ENCODE measurements at regions not wholly inside any gene's neighbourhood (a gene's known extent, or its start where the extent isn't known, plus 50 kb on each side); places are given as distances from the start of the nearest gene placed in this dataset.

- DNase-seq (ENCODE audit: low spot score), result no peak
These were observed 1500.0 kb downstream of the BRD1 start for GRCh38 chr22:48327721-48328120.

GRCh38 chr22:48323746-48324145 is 1503.9 kb downstream of the BRD1 start:
- no peak for DNase-seq (ENCODE audit: low spot score)

DNA sequence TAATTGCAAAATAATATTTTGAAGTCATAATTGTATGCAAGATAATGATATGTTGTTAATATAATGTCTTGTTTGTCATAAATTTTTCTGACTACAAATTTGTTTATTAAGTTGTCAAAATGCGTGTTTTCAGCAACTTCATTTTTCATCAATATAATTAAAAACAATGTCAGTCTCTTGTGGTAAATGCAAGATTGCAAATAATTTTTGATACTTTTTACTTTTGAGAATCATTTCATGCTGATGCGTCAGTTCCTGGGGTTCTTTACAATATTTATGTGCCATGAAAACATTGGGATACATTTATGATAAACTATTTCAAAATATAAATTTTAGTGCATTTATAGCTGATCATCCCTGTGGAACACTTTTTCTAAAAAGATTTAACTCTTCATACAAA is 1504.8 kb downstream of the BRD1 start:
- DNase-seq (ENCODE audit: low spot score), result no peak

DNA sequence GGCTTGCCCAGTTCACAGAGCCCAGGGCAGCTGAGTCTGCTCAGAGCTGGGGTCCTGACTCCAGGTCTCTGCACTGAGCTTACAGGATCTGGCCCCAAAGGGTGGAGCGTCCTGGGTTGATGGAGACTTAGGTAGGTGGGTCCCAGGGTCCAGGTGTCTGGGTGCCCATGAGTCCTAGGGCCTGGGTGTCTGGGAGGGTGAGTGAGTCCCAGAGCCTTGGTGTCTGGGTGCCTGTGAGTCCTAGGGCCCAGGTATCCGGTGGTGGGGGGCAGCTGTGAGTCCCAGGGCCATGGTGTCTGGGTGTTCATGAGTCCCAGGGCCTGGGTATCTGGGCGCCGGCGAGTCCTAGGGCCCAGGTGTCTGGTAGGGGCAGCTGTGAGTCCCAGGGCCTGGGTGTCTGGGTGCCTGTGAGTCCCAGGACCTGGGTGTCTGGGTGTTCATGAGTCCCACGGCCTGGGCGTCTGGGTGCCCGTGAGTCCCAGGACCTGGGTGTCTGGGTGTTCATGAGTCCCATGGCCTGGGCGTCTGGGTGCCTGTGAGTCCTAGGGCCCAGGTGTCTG is 1505.6 kb downstream of the BRD1 start:
- DNase-seq (ENCODE audit: low spot score), result no peak

DNA sequence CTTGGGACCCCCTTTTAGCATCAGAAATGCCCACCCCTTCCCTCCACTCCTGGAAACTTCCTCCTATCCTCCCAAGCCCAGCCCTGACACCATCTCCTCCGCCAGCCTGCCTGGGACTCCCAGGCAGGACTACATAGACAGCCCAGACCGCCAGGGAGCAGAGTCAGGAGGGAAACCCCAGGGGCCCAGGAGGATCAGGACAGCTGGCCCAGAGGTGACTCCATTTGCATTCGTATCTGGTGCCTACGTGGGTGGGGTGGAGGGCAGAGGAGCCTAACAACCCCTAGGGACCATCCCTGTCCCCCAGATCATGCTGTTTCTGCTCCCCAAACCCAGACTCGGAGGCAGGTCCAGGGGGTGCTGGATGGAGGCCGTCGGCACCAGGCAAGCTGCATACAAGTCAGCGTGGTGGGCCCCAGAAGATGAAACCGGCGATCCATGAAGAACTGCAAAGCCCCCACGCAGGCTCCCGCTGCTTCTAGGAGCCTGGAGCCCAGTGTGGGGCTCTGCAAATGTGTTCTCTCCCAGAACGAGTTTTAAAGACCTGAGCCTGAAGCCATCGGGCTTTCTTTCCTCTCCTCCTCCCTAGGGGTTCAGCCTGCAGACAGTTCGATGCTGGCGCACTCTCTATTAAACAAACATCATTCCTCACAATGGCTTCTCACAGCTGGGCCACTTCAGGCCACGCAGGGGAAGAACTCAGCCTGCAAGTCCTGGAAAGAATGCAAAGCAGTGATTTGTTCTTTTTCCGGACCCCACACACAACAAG is 1506.8 kb downstream of the BRD1 start:
- DNase-seq (ENCODE audit: low spot score), result no peak

GRCh38 chr22:48320048-48320682 is 1507.5 kb downstream of the BRD1 start:
- DNase-seq (ENCODE audit: low spot score), result no peak

- no peak for DNase-seq (ENCODE audit: low spot score)
These were observed 1508.2 kb downstream of the BRD1 start for GRCh38 chr22:48319321-48320047.

DNA sequence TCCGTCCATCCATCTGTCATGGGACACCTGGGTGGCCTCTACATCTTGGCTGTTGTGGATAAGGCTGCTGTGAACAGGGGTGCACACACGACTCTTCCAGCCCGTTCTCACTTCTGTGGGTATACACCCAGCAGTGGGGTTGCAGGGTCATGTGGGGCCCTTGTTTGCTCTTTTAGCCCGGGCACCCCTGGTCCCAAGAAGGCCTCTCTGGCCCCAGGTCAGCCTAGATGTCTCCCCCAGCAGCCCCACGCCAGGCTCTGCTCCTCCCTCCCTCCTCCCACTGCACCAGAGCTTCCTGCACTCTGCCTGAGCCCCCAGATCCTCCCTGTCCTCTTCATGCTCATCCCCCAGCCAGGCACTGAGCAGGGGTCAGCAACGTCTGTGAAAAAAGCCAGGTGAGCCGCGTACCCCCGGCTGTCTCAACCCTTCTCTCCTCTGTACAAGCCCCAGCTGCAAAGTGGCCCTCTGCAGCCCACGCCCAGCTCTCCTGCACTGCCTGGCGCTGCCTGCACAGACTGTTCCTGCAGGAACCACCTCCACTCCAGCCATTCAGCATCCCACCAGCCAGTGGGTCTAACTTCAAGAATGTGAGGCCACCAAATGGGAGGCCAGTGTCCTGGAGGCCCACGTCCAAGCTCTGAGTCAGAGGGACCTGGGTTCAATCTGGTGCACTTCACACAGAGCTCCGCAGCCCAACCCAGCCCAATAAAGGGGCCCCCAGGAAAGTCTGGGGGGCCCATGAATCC is 1508.9 kb downstream of the BRD1 start:
- no peak for DNase-seq (ENCODE audit: low spot score)

GRCh38 chr22:48318173-48318572 is 1509.5 kb downstream of the BRD1 start:
- DNase-seq (ENCODE audit: low spot score), result no peak

GRCh38 chr22:48316257-48317250 is 1511.1 kb downstream of the BRD1 start:
- DNase-seq (ENCODE audit: low spot score), result no peak

DNA sequence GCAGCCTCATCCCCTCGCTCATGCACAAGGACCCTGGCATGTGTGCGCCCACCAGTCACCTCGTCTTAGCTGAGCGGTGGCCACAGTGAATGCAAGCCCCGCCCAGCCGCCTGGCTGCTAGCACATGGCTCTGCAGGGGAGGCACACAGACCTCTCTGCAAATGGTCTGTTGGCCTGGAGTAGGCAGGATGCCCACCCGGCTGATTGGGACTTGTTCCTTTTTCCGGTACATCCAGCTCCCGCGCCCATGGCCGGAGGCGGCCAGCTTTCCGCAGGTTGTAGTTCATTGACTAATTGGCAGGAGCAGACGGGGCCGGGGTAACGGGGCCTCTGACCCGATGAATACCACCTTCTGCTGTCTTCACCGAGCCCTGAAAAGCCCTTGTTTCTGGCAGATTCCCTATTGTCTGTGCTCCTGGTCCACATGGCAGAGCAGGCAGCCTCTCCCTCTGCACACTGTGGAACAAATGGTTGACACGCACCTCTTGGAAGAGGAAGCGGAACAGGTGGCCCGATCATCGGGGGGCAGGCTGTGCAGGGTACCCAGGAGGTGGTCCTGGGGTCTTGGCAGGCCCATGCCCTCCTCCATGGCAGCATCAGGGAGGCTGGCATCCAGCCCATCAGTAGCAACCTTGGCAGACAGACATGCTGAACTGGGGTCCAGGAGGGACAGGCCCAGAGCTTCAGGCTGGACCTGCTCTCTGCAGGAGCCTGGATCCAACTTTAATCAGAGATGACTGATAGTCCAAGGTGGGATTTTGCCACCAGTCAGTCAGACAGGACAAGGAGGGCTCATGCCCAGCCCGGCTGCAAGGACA is 1512.0 kb downstream of the BRD1 start:
- DNase-seq (ENCODE audit: low spot score), result no peak

DNA sequence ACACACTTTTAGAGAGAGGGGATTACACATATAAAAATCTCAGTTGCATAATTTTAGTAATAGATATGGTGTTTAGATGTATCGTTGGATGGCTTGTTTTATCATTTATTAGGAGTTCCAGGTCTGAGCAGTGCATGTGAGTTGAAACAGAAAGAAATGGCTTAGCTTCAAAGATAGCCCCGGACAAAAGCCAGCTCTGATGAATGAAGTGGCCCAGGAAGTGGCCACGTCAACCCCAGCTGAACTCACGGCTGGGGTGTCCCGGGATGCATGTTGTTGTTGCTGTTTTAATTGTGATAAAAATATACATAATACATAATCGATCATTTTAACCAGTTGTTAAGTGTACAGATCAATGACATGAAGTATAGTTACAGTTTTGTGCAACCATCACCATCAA is 1513.6 kb downstream of the BRD1 start:
- no peak for DNase-seq (ENCODE audit: low spot score)

- DNase-seq (ENCODE audit: low spot score), result no peak
These were observed 1514.4 kb downstream of the BRD1 start for GRCh38 chr22:48313175-48313830.

DNA sequence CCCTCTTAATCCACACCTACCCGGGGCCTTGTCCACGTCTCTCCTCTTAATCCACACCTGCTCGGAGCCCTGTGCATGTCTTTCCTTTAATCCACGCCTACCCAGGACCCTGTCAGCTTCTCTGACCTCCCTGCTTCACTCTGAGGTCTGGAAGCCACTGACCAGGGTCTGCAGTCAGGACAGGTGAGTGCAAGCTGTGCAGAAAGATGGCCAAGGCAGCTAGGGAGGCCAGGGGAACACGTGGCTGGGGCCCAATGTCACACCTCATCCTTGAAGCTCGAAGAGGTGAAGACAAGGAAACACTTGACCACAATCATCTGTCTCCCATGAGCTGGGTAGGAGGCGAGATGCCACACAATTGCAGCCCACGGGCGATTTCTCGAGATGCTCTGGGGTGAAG is 1516.9 kb downstream of the BRD1 start:
- no peak for DNase-seq (ENCODE audit: low spot score)

DNA sequence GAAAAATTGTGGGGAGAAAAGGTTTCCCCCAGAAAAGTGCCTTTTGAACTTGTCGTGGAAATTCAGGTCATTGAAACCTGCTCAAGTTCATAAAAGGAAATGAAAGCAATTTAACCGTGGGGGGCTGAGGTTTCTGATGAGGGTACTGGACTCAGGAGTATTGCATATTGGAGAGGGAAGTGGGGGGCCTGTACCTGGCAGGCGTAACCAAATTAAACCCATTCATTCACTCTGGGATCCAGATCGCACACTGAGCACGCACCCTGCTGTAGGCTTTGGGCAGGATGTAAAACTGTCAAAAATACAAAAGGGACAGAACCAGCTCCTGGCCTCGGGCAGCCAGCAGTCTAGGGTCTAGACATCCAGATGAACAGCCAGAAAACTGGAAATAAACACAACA is 1517.4 kb downstream of the BRD1 start:
- no peak for DNase-seq (ENCODE audit: low spot score)

- DNase-seq (ENCODE audit: low spot score), result no peak
These were observed 1517.8 kb downstream of the BRD1 start for GRCh38 chr22:48309836-48310235.

- no peak for DNase-seq (ENCODE audit: low spot score)
These were observed 1518.5 kb downstream of the BRD1 start for GRCh38 chr22:48309115-48309705.

- DNase-seq (ENCODE audit: low spot score), result no peak
These were observed 1519.7 kb downstream of the BRD1 start for GRCh38 chr22:48307931-48308330.

Data from iPS-NIHi11 (cell line).